Putamen (tissue), 1 donor: ENCODE measurements at regions not wholly inside any gene's neighbourhood (a gene's known extent, or its start where the extent isn't known, plus 50 kb on each side); places are given as distances from the start of the nearest gene placed in this dataset.
A peak's percentile ranks its signal among the peaks of the same experiment; 100 is the strongest.
"Not testable (repeated sequence)": the region's sequence is repeated elsewhere in the genome, so short reads cannot be mapped to it uniquely, and the experiment has no call there.

Experiments
- DNase-seq: peaks from one replicate; pipeline ENCODE4 v3.0.0-alpha.2; 2016; ENCODE audit warnings: low spot score

- DNase-seq = no peak
These were observed 258.5 kb downstream of the PDCD6IP start for GRCh38 chr3:34056951-34057390.

GRCh38 chr3:34060995-34061394 lies 262.6 kb downstream of the PDCD6IP start:
- not testable (repeated sequence) for DNase-seq

- no peak for DNase-seq
These were observed 267.5 kb downstream of the PDCD6IP start for GRCh38 chr3:34065901-34066300.

- DNase-seq = no peak
These were observed 267.9 kb downstream of the PDCD6IP start for GRCh38 chr3:34066328-34066727.

- no peak for DNase-seq
These were observed 268.6 kb downstream of the PDCD6IP start for GRCh38 chr3:34066999-34067398.

- no peak for DNase-seq
These were observed 269.2 kb downstream of the PDCD6IP start for GRCh38 chr3:34067536-34068051.

- no peak for DNase-seq
These were observed 270.1 kb downstream of the PDCD6IP start for GRCh38 chr3:34068505-34068904.

- no peak for DNase-seq
These were observed 272.6 kb downstream of the PDCD6IP start for GRCh38 chr3:34070831-34071585.

GRCh38 chr3:34072297-34072696 lies 273.9 kb downstream of the PDCD6IP start:
- no peak for DNase-seq

- no peak for DNase-seq
These were observed 274.7 kb downstream of the PDCD6IP start for GRCh38 chr3:34073111-34073510.

- DNase-seq = no peak
These were observed 275.5 kb downstream of the PDCD6IP start for GRCh38 chr3:34073961-34074360.

GRCh38 chr3:34075975-34076374 lies 277.5 kb downstream of the PDCD6IP start:
- DNase-seq = no peak

GRCh38 chr3:34077417-34078195 lies 279.2 kb downstream of the PDCD6IP start:
- DNase-seq = no peak

- DNase-seq = peak; percentile 32
These were observed 280.0 kb downstream of the PDCD6IP start for GRCh38 chr3:34078418-34078817.

GRCh38 chr3:34079849-34080248 lies 281.4 kb downstream of the PDCD6IP start:
- not testable (repeated sequence) for DNase-seq

- DNase-seq = not testable (repeated sequence)
These were observed 291.9 kb downstream of the PDCD6IP start for GRCh38 chr3:34090379-34090778.

- DNase-seq = no peak
These were observed 292.4 kb downstream of the PDCD6IP start for GRCh38 chr3:34090876-34091275.

GRCh38 chr3:34094280-34094679 lies 295.9 kb downstream of the PDCD6IP start:
- not testable (repeated sequence) for DNase-seq

GRCh38 chr3:34102288-34102687 lies 303.9 kb downstream of the PDCD6IP start:
- DNase-seq = no peak

- no peak for DNase-seq
These were observed 307.9 kb downstream of the PDCD6IP start for GRCh38 chr3:34106379-34106778.

GRCh38 chr3:34106879-34107278 lies 308.4 kb downstream of the PDCD6IP start:
- DNase-seq = no peak

- DNase-seq = no peak
These were observed 309.2 kb downstream of the PDCD6IP start for GRCh38 chr3:34107669-34108068.

- no peak for DNase-seq
These were observed 310.6 kb downstream of the PDCD6IP start for GRCh38 chr3:34109021-34109420.
